CD4-positive, alpha-beta T cell (primary cell): ENCODE measurements at regions not wholly inside any gene's neighbourhood (a gene's known extent, or its start where the extent isn't known, plus 50 kb on each side); places are given as distances from the start of the nearest gene placed in this dataset.
"Not testable (repeated sequence)": the region's sequence is repeated elsewhere in the genome, so short reads cannot be mapped to it uniquely, and the experiment has no call there.

Experiments
- ATAC-seq: fragments of 200-7000 bp; cut with Tn5 transposase; one replicate; pipeline ENCODE4 v1.10.0; 2022; ENCODE audit warnings: mild to moderate bottlenecking; ENCODE audit not compliant: poor library complexity
- CTCF ChIA-PET: fragments of 350-600 bp; sonication (Branson Sonifier 250); formaldehyde crosslinking; loops from one replicate; lab custom pipeline; 2021; ENCODE audit warnings: antibody characterized with exemption, inconsistent platforms; lab: Charles Lee
- POLR2A ChIA-PET: fragments of 350-600 bp; sonication (Branson Sonifier 250); formaldehyde crosslinking; loops from one replicate; lab custom pipeline; 2021; ENCODE audit warnings: antibody characterized with exemption, inconsistent platforms; lab: Charles Lee
- DNase-seq, 14 experiments: peaks; one replicate each; pipeline ENCODE4 v3.0.0-alpha.2; 2013 to 2020; ENCODE audit warnings: mixed read lengths in 2 of 14
- H3K27ac ChIP-seq, 2 donors: one replicate each; pipeline versions ENCODE4 v1.5.1 to v1.7.0; 2013; ENCODE audit warnings: low read length in 2 of 2, low read depth in 1 of 2, mild to moderate bottlenecking in 1 of 2
- H3K27me3 ChIP-seq, 2 experiments: 1 replicate in 1 of 2; 2 replicates in 1 of 2; pipeline versions ENCODE4 v1.6.1 to v1.7.0; 2013; ENCODE audit warnings: low read length in 2 of 2, control low read depth in 1 of 2, mild to moderate bottlenecking in 1 of 2, moderate library complexity in 1 of 2; ENCODE audit not compliant: insufficient read depth in 2 of 2, control insufficient read depth in 1 of 2
- H3K36me3 ChIP-seq: one replicate; pipeline ENCODE4 v1.6.1; 2013; ENCODE audit warnings: low read length, control low read depth; ENCODE audit not compliant: insufficient read depth
- H3K4me1 ChIP-seq: one replicate; pipeline ENCODE4 v1.6.1; 2013; ENCODE audit warnings: low read length, control low read depth; ENCODE audit not compliant: insufficient read depth
- H3K4me3 ChIP-seq: one replicate; pipeline ENCODE4 v1.5.1; 2013; ENCODE audit warnings: mild to moderate bottlenecking, low read length, moderate library complexity
- H3K9me3 ChIP-seq, 2 experiments: 1 replicate in 1 of 2; 2 replicates in 1 of 2; pipeline versions ENCODE4 v1.6.1 to v1.7.0; 2013; ENCODE audit warnings: low read length in 2 of 2, mild to moderate bottlenecking in 2 of 2, control low read depth in 1 of 2, moderate library complexity in 1 of 2; ENCODE audit not compliant: control insufficient read depth in 1 of 2, insufficient read depth in 1 of 2
- H3K27ac Mint-ChIP-seq: one replicate; pipeline ENCODE4 v1.8.0; 2020; ENCODE audit warnings: mixed read lengths
- H3K27me3 Mint-ChIP-seq: one replicate; pipeline ENCODE4 v1.8.0; 2021; ENCODE audit warnings: mixed read lengths
- H3K36me3 Mint-ChIP-seq: one replicate; pipeline ENCODE4 v1.8.0; 2021; ENCODE audit warnings: low read depth, mixed read lengths
- H3K4me1 Mint-ChIP-seq: one replicate; pipeline ENCODE4 v1.8.0; 2021; ENCODE audit warnings: low read depth, mixed read lengths
- H3K4me3 Mint-ChIP-seq: one replicate; pipeline ENCODE4 v1.8.0; 2020; ENCODE audit warnings: mild to moderate bottlenecking, mixed read lengths
- H3K9me3 Mint-ChIP-seq: one replicate; pipeline ENCODE4 v1.8.0; 2020; ENCODE audit warnings: mixed read lengths
- intact Hi-C, 2 experiments: fragments of 100-400 bp; cut with DNase I in 1 of 2; cut with micrococcal nuclease in 1 of 2; formaldehyde crosslinking; loops; one replicate each; pipeline versions ENCODE4 v1.15.1 to v1.9.0; 2023 to 2025; cut with DNase I, micrococcal nuclease
- TF ChIP-seq, protein P1 (sequence below): fragments of 200-600 bp; IDR thresholded peaks from one replicate; pipeline ENCODE4 v1.8.0; 2022; ENCODE audit warnings: antibody characterized with exemption, mild to moderate bottlenecking

DNA sequence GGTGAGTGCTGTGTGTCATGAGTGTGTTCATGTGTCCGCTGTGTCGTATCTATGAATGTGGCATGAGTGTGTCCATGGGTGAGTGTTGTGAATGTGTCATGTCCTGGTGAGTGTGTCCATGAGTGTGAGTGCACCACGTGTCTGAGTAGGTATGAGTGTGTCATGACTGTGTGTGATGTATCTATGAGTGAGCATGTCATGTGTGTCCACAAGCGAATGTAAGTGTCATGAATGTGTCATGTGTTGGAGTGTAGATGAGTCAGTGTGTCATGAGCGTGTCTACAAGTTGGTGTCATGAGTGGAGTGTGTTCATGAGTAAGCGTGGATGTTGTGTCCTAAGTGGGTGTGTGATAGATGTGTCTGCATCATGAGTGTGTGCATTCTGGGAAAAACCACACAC lies 129.4 kb downstream of the TUBA3C start:
- DNase-seq (no peak), ATAC-seq (no peak)
- ChIA-PET POLR2A (no interaction called here), CTCF (no interaction called here)
- H3K4me3 ChIP-seq, result no peak overlapping the region
- H3K4me3 Mint-ChIP-seq, result no peak overlapping the region
- no peak overlapping the region for H3K27ac ChIP-seq
- H3K27me3 Mint-ChIP-seq, result no peaks in the 10 kb centered on the region
- H3K36me3 Mint-ChIP-seq, result no peaks in the 10 kb centered on the region
- H3K27me3 ChIP-seq, result no peaks in the 10 kb centered on the region
- no peak overlapping the region for H3K27ac Mint-ChIP-seq
- intact Hi-C loops, result no loop called here
- no peaks in the 10 kb centered on the region for H3K36me3 ChIP-seq
- no peaks in the 10 kb centered on the region for H3K4me1 Mint-ChIP-seq
- TF ChIP-seq, protein P1, sequence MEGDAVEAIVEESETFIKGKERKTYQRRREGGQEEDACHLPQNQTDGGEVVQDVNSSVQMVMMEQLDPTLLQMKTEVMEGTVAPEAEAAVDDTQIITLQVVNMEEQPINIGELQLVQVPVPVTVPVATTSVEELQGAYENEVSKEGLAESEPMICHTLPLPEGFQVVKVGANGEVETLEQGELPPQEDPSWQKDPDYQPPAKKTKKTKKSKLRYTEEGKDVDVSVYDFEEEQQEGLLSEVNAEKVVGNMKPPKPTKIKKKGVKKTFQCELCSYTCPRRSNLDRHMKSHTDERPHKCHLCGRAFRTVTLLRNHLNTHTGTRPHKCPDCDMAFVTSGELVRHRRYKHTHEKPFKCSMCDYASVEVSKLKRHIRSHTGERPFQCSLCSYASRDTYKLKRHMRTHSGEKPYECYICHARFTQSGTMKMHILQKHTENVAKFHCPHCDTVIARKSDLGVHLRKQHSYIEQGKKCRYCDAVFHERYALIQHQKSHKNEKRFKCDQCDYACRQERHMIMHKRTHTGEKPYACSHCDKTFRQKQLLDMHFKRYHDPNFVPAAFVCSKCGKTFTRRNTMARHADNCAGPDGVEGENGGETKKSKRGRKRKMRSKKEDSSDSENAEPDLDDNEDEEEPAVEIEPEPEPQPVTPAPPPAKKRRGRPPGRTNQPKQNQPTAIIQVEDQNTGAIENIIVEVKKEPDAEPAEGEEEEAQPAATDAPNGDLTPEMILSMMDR, result no peak
- peaks cover 3% of the 10 kb centered on the region for H3K9me3 Mint-ChIP-seq
- H3K4me1 ChIP-seq, result no peaks in the 10 kb centered on the region
- H3K9me3 ChIP-seq, result peaks cover 0 to 71% of the 10 kb centered on the region in 2 experiments

DNA sequence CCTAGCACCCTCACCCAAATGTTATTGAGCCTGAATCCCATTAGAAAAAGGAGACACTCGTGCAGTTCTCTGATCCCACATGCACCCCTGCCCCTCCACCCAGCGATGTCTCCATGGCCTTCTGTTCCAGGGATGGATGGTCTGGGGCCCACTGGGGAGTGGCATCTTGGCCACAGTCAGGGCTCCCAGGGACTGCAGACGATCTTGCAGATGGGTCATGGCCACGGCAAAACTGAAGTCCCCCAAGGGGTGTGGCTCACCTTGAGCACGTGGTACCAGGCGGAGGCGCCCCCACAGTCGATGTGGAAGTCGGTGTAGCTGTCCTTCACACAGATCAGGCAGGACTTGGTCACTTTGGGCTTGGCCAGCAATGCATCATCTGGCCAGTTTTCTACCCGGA lies 130.7 kb downstream of the TUBA3C start:
- no peaks in the 10 kb centered on the region for H3K4me1 Mint-ChIP-seq
- H3K36me3 Mint-ChIP-seq, result no peaks in the 10 kb centered on the region
- CTCF ChIA-PET, result no interaction called here
- POLR2A ChIA-PET, result no interaction called here
- H3K9me3 Mint-ChIP-seq, result peaks cover 3% of the 10 kb centered on the region
- H3K27me3 Mint-ChIP-seq, result no peaks in the 10 kb centered on the region
- Histone ChIP-seq H3K27me3 (no peaks in the 10 kb centered on the region), H3K4me1 (no peaks in the 10 kb centered on the region), H3K36me3 (no peaks in the 10 kb centered on the region), H3K4me3 (no peak overlapping the region), H3K9me3 (peaks cover 0 to 59% of the 10 kb centered on the region in 2 experiments), H3K27ac (no peak overlapping the region)
- no peak for ATAC-seq
- DNase-seq, result no peak
- no peak overlapping the region for H3K27ac Mint-ChIP-seq
- H3K4me3 Mint-ChIP-seq, result no peak overlapping the region
- TF ChIP-seq, protein P1, result no peak
- intact Hi-C loops, result no loop called here

DNA sequence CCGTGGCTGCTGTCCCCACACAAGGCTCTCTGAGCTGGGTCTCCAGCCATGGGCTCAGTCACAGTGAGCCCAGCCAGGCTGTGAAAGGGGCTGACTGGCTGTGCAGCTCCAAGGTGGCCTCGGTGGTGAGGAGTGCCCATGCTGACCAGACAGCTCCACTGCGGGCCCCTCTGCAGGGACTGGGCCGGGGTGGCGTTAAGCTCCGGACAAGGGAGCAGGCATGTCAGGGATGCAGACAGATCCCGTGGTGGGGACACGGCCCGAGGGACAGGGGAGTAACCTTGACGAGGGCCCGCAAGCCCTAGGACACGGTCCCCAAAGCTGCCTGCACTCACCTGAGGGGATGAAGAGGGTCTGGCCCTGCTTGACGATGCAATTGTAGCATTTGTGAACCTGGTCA lies 132.0 kb downstream of the TUBA3C start:
- H3K36me3 Mint-ChIP-seq, CTCF ChIA-PET, H3K27ac ChIP-seq, H3K9me3 Mint-ChIP-seq, H3K4me1 ChIP-seq, H3K36me3 ChIP-seq, H3K4me1 Mint-ChIP-seq, H3K27me3 ChIP-seq, H3K27me3 Mint-ChIP-seq, intact Hi-C loops, H3K27ac Mint-ChIP-seq, POLR2A ChIA-PET, H3K4me3 ChIP-seq, ATAC-seq, H3K4me3 Mint-ChIP-seq, DNase-seq: not testable (repeated sequence)
- H3K9me3 ChIP-seq, result peaks cover 0 to 48% of the 10 kb centered on the region in 2 experiments

DNA sequence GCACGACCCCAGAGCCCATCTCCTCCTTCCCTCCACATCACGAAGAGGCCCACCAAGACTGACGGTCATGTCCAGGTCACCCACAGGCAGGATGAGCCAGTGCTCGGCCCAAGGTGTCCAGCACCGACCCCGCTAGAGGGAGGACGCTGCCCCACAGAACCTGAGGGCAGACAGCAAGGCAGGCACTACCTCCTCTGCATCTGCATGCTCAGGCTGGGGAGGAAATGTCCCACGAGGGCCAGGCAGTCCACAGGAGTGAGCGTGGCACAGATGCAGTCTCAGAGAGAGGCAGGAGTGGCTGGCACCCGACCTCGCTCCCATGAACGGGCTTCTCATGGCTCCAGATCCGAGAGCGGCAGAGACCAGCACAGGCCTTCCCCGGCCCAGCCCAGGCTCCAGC lies 133.2 kb downstream of the TUBA3C start:
- H3K36me3 Mint-ChIP-seq, result no peaks in the 10 kb centered on the region
- TF ChIP-seq, protein P1, result no peak
- peaks cover 3% of the 10 kb centered on the region for H3K9me3 Mint-ChIP-seq
- no peaks in the 10 kb centered on the region for H3K4me1 Mint-ChIP-seq
- Histone ChIP-seq H3K27me3 (no peaks in the 10 kb centered on the region), H3K27ac (no peak overlapping the region), H3K9me3 (peaks cover 0 to 44% of the 10 kb centered on the region in 2 experiments), H3K4me3 (no peak overlapping the region), H3K4me1 (no peaks in the 10 kb centered on the region), H3K36me3 (no peaks in the 10 kb centered on the region)
- no peaks in the 10 kb centered on the region for H3K27me3 Mint-ChIP-seq
- H3K27ac Mint-ChIP-seq, result no peak overlapping the region
- no peak for DNase-seq
- intact Hi-C loops, result no loop called here
- no peak overlapping the region for H3K4me3 Mint-ChIP-seq
- ChIA-PET POLR2A (no interaction called here), CTCF (no interaction called here)
- ATAC-seq, result no peak
